GM21447 (cell line): ENCODE measurements at regions not wholly inside any gene's neighbourhood (a gene's known extent, or its start where the extent isn't known, plus 50 kb on each side); places are given as distances from the start of the nearest gene placed in this dataset.
"Not testable (repeated sequence)": the region's sequence is repeated elsewhere in the genome, so short reads cannot be mapped to it uniquely, and the experiment has no call there.

Source experiments
- ATAC-seq: cut with Tn5 transposase; IDR thresholded peaks from one replicate; pipeline ENCODE4 v1.9.1; 2021; ENCODE audit not compliant: unreplicated experiment

DNA sequence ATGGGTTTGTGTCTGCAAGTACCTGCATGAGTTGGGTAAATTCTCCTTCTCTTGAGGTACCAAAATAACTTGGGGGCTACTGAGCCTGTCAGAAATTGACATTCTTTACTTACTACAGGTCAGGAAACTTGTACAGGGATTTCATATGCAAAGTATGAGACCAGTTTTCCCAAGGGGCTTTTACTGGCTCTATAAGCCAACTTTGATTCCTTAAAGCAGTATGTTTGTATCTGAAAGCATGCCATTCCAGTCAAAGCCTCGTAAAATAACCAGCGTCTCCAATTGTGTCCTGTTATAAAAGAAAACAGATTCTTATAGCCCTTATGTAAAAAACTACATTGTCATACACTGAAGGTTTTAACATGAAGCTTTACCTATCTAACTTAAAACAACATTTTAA lies 90.2 kb downstream of the ZNF467 start:
- no peak for ATAC-seq

DNA sequence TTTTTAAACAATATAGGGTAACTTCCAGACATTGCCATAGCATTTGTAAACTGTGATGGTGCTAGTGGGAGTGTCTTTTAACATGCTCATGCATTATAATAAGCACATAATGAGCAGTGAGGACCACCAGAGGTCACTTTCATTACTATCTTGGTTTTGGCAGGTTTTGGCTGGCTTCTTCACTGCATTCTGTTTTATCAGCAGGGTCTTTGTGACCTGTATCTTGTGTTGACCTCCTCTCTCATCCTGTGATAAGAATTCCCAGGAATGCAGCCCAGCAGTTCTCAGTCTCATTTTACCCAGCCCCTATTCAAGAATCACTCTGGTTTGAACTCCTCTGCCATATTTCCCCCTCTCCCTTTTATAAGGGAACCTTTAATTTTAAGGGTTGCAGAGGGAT lies 91.3 kb downstream of the ZNF467 start:
- ATAC-seq: no peak

DNA sequence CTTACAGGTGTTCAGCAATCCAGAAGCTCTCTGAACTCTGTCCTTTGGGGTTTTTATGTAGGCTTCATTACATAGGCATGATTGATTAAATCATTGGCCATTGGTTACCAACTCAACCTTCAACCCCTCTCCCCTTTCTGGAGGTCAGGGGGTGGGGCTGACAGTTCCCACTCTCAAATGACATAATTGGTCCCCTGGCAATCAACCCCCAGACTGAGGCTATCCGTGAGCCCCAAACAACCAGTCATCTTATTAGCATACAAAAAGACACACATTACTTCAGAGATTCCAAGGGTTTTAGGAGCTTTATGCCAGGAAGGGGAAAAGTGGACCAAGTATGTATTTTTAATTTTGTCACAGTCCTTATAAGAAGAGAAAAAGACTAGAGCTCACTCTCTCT lies 92.1 kb downstream of the ZNF467 start:
- ATAC-seq: no peak

DNA sequence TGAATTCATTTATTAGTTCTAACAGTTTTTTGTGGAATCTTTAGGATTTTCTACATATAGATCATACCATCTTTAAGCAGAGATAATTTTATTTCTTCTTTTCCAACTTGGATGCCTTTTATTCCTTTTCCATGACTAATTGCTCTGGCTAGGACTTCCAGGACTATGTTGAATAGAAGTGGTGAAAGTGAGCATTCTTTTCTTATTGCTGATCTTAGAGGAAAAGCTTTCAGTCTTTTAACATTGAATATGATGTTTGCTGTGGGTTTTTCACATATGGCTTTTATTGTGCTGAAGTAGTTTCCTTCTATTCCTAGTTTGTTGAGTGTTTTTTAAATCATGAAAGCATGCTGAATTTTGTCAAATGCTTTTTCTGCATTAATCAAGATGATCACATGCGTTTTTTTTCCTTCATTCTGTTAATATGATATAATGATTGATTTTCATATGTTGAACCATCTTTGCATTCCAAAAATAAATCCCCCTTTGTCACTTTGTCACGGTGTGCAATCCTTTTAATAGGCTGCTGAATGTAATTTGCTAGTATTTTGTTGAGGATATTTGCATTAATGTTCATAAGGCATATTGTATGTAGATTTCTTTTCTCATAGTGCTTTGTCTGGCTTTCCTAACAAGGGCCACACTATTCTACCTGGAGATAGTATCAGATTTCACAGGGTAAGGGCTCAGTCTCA lies 92.9 kb downstream of the ZNF467 start:
- no peak for ATAC-seq

DNA sequence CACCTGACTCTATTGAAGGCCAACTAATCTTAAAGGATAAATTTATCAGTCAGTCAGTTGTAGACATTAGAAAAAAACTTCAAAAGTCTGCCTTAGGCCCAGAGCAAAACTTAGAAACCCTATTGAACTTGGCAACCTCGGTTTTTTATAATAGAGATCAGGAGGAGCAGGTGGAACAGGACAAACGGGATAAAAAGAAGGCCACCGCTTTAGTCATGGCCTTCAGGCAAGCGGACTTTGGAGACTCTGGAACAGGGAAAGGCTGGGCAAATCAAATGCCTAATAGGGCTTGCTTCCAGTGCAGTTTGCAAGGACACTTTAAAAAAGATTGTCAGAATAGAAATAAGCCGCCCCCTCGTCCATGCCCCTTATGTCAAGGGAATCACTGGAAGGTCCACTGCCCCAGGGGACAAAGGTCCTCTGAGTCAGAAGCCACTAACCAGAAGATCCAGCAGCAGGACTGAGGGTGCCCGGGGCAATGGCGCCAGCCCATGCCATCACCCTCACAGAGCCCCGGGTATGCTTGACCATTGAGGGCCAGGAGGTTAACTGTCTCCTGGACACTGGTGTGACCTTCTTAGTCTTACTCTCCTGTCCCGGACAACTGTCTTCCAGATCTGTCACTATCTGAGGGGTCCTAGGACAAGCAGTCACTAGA lies 98.5 kb downstream of the ZNF467 start:
- not testable (repeated sequence) for ATAC-seq

- ATAC-seq: no peak
Measured at GRCh38 chr7:149673006-149673405, 100.4 kb downstream of the ZNF467 start.

- ATAC-seq: no peak
Measured at GRCh38 chr7:149670288-149670687, 103.1 kb downstream of the ZNF467 start.

- ATAC-seq: no peak
Measured at GRCh38 chr7:149669121-149669818, 104.1 kb downstream of the ZNF467 start.

GRCh38 chr7:149666360-149666945 lies 106.9 kb downstream of the ZNF467 start:
- ATAC-seq: no peak

DNA sequence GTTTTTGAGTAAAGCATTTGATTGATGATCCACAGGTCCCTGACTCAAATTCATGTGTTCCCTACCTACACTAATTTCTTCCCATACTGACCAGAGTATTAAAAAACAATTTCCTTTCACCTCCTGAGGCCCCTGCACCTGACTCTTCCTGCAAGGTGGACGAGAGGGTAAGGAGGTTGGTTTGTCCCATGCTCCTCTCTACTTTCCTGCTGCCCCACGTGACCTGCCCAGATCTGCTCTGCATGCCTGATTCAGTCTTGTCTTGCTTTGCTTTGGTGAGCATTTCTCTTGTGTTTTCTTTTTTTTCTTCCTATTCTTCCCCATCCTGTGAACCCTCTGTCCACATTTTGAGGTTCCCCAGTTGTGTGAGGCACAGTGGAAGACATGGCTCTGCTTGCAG lies 107.8 kb downstream of the ZNF467 start:
- ATAC-seq: not testable (repeated sequence)

GRCh38 chr7:149664666-149665065 lies 108.7 kb downstream of the ZNF467 start:
- no peak for ATAC-seq

DNA sequence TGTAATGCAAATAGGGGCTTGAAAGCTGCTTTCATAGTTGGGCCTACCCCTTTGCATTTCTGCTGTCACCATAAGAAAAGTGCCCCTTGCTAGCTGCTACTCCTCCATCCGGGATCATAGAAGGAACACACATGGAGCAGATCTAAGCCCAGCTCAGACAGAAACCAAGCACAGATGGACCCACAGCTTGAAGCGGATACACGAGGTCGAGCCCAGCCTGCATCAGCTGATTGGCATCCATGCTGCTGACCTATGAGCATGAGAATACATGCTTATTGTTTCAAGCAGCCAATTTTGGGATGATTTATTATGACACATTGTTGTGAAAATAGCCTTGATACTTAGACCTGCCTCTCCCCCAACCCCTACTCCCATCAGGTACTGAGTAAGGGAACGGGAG lies 109.2 kb downstream of the ZNF467 start:
- ATAC-seq: no peak

GRCh38 chr7:149662591-149663095 lies 110.7 kb downstream of the ZNF467 start:
- ATAC-seq: peak; percentile 95

- ATAC-seq: no peak
Measured at GRCh38 chr7:149655784-149656183, 117.6 kb downstream of the ZNF467 start.

GRCh38 chr7:149654588-149654987 lies 118.8 kb downstream of the ZNF467 start:
- ATAC-seq: no peak

GRCh38 chr7:149650190-149650589 lies 123.2 kb downstream of the ZNF467 start:
- ATAC-seq: not testable (repeated sequence)

- ATAC-seq: no peak
Measured at GRCh38 chr7:149644754-149645153, 128.6 kb downstream of the ZNF467 start.

GRCh38 chr7:149642589-149642988 lies 130.8 kb downstream of the ZNF467 start:
- ATAC-seq: no peak

DNA sequence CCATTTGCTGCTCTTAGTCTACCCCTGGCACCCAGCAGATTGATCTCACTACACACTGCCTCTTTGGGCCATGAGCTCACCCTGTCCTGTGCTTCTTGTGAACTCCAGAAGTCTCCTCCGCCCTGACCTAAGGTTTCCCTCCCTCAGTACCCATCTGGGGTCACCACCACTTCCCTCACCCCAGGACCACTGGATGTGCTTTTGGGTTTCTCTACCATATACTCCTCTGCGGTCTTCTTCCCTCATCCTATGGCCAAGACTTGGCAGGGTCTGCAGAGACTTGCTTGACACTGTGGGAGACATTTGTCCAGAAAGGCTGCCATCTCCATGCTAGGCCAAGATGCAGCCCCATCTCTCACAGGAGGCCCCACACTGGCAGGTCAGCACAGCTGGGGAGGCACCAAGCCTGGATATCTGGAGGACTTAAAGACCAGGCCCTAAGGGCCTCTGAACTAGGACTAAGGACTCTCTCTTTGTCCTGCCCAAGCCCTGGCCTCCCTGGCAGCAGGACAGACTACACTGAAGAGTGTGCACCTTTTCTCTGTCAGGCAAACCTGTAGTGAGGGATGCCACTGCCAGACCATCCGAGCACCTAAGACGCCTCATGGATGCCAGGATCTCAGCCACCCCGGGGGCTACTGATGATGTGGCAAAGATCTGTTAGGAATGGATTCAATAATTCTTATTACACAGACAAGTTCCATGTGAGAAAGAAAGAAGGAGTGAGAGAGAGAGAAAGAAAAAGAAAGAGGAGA lies 134.6 kb downstream of the ZNF467 start:
- ATAC-seq: no peak

DNA sequence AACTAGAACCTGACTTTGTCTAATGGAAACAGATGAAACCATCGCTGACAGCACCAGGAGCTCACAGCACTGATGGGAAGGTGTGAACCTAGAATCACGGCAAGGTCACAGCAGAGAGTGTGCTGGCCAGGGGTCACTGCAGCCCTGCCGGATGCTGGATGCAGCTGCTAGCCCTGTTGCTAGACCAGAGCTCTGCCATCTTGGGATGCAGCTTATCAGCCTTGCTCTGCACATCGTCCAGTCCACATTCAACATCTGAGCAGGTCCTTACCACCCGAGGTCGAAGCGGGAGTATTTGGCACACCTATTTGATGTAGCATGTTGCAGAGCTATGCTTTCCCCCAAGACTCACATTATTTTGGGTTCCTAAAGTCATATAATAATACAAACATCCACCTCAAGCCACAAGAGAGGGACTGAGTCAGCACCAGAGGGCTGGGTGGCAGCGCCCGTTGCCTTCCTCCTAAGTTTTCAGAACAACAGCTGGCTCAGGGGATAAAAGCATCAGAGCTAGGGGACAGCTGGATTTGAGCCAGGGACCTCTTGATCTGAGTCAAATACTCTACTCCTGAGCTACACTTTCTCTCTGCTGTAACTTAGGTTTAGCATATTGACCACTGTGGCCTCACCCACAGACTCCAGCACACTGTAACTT lies 135.3 kb downstream of the ZNF467 start:
- no peak for ATAC-seq
